ENCODE measurements at regions not wholly inside any gene's neighbourhood (a gene's known extent, or its start where the extent isn't known, plus 50 kb on each side); places are given as distances from the start of the nearest gene placed in this dataset.

DNA sequence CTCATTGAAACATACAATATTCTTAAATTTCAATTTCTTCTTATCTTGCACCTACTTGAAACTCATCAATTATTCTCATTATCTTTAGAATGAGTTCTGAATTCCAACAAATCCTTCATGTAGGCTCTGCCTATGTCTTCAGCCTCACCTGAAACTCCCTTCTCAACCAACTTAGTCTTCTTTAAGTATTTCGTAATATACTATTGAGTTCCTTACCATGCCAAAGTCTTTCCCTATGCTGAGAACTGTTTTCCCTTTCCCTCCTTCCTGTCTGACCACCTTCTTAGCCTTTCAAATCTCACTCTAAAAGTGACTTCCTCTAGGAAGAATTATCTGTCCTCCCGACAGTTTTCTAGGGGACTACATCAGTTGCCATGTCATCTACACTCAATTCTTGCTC, 50.9 kb upstream of the ZFAND5 start:
- H3K9me3 Mint-ChIP-seq = no peaks in the 10 kb centered on the region
- H3K27ac Mint-ChIP-seq = no peak overlapping the region
- DNase-seq = no peak
- H3K4me1 Mint-ChIP-seq = no peaks in the 10 kb centered on the region
- intact Hi-C loops (cut with micrococcal nuclease) = no loop called here
- H3K4me3 Mint-ChIP-seq = no peak overlapping the region
- H3K36me3 Mint-ChIP-seq (ENCODE audit: low read depth) = no peaks in the 10 kb centered on the region
- H3K27me3 Mint-ChIP-seq = no peaks in the 10 kb centered on the region

DNA sequence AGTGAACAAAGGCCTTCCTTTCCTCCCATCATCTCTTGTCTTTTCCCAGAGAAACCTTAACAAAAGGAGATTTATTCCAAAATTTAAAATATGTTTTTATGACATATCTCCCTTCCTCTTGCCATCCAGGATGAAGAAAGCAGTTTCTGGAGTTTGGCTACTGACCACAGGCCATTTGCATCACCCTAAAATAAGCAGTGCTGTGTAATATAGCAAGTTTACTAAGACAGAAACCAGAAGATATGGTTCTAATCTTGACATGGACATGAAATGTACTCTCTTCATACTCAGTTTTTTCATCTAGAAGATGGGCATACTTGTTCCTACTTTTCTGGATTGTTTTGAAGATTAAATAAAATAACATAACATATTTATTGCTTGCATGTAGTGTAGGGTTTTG, 50.2 kb upstream of the ZFAND5 start:
- H3K27me3 Mint-ChIP-seq = no peaks in the 10 kb centered on the region
- DNase-seq = no peak
- H3K9me3 Mint-ChIP-seq = no peaks in the 10 kb centered on the region
- H3K4me1 Mint-ChIP-seq = no peaks in the 10 kb centered on the region
- H3K36me3 Mint-ChIP-seq (ENCODE audit: low read depth) = no peaks in the 10 kb centered on the region
- no peak overlapping the region for H3K27ac Mint-ChIP-seq
- intact Hi-C loops (cut with micrococcal nuclease) = no loop called here
- no peak overlapping the region for H3K4me3 Mint-ChIP-seq
